Peyer's patch (tissue), 4 donors: ENCODE measurements at regions not wholly inside any gene's neighbourhood (a gene's known extent, or its start where the extent isn't known, plus 50 kb on each side); places are given as distances from the start of the nearest gene placed in this dataset.

Experiments
- POLR2A ChIP-seq, 2 donors: fragments of 450-650 bp; IDR thresholded peaks; one replicate each; pipeline ENCODE4 v1.5.1; 2017; ENCODE audit warnings: antibody characterized with exemption in 2 of 2, mild to moderate bottlenecking in 2 of 2, moderate library complexity in 2 of 2
- TF ChIP-seq, protein P1 (sequence below), 6 experiments: fragments of 450-650 bp in 4 of 6; fragments of 200-600 bp in 2 of 6; sonication (generic) in 1 of 6; IDR thresholded peaks; one replicate each; pipeline ENCODE4 v1.5.1; 2017 to 2019; ENCODE audit warnings: antibody characterized with exemption in 6 of 6, mild to moderate bottlenecking in 3 of 6, moderate library complexity in 1 of 6

DNA sequence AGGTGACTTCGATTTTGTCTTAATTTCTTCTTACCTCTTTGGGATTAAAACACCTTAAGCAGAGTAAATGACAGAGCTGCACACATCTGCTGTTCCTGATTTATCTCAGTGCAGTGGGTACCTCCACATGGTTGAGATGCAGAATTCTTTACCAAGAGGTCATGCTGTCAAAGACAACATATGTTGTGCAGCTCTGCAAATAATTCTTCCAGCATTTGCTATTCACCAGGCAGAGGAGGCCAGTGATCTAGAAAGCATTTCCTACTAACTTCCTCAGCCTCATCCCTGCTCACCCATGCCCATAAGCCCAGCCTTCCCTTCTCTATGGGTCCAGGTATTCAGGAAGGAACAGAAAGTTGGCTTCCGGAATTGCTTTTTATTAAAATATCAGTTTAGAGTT lies 109.3 kb downstream of the THBS2 start:
- TF ChIP-seq, protein P1, sequence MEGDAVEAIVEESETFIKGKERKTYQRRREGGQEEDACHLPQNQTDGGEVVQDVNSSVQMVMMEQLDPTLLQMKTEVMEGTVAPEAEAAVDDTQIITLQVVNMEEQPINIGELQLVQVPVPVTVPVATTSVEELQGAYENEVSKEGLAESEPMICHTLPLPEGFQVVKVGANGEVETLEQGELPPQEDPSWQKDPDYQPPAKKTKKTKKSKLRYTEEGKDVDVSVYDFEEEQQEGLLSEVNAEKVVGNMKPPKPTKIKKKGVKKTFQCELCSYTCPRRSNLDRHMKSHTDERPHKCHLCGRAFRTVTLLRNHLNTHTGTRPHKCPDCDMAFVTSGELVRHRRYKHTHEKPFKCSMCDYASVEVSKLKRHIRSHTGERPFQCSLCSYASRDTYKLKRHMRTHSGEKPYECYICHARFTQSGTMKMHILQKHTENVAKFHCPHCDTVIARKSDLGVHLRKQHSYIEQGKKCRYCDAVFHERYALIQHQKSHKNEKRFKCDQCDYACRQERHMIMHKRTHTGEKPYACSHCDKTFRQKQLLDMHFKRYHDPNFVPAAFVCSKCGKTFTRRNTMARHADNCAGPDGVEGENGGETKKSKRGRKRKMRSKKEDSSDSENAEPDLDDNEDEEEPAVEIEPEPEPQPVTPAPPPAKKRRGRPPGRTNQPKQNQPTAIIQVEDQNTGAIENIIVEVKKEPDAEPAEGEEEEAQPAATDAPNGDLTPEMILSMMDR (IDR thresholded peaks at IDR 0.05): no peak
- no peak for TF ChIP-seq POLR2A (IDR thresholded peaks at IDR 0.05)
